Vagina (tissue), 2 donors: ENCODE measurements at regions not wholly inside any gene's neighbourhood (a gene's known extent, or its start where the extent isn't known, plus 50 kb on each side); places are given as distances from the start of the nearest gene placed in this dataset.

Source experiments
- POLR2A ChIP-seq, 2 donors: fragments of 450-650 bp; IDR thresholded peaks; one replicate each; pipeline ENCODE4 v1.6.1; 2017; ENCODE audit warnings: antibody characterized with exemption in 2 of 2, mild to moderate bottlenecking in 2 of 2, moderate library complexity in 2 of 2
- TF ChIP-seq, protein P1 (sequence below), 3 experiments: fragments of 450-650 bp in 2 of 3; fragments of 200-600 bp in 1 of 3; sonication (generic) in 1 of 3; IDR thresholded peaks; one replicate each; pipeline ENCODE4 v1.5.1; 2017 to 2019; ENCODE audit warnings: antibody characterized with exemption in 3 of 3, mild to moderate bottlenecking in 2 of 3, moderate library complexity in 2 of 3

DNA sequence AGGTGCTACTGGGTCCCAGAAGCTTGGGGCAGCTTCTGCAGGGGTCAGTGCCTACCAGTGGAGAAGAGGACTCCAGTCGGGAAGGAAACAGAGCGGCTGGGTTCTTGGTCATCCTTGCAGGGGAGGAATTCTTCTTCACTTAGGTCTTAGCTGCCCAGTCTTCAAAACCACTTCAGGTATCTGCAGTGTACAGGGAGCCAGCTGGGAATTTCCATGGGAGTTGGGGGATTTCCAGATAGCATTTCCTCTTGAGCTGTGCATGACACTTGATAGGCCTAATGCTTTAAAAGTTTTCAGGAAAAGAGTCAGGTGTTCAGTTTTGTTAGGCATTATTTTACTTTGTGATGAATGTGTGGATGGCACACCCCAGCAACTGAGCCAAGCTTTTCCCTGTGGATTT is 58.1 kb upstream of the ENPP6 start:
- TF ChIP-seq POLR2A (IDR thresholded peaks at IDR 0.05) = no peak
- TF ChIP-seq, protein P1, sequence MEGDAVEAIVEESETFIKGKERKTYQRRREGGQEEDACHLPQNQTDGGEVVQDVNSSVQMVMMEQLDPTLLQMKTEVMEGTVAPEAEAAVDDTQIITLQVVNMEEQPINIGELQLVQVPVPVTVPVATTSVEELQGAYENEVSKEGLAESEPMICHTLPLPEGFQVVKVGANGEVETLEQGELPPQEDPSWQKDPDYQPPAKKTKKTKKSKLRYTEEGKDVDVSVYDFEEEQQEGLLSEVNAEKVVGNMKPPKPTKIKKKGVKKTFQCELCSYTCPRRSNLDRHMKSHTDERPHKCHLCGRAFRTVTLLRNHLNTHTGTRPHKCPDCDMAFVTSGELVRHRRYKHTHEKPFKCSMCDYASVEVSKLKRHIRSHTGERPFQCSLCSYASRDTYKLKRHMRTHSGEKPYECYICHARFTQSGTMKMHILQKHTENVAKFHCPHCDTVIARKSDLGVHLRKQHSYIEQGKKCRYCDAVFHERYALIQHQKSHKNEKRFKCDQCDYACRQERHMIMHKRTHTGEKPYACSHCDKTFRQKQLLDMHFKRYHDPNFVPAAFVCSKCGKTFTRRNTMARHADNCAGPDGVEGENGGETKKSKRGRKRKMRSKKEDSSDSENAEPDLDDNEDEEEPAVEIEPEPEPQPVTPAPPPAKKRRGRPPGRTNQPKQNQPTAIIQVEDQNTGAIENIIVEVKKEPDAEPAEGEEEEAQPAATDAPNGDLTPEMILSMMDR (IDR thresholded peaks at IDR 0.05) = no peak
